ENCODE measurements at regions not wholly inside any gene's neighbourhood (a gene's known extent, or its start where the extent isn't known, plus 50 kb on each side); places are given as distances from the start of the nearest gene placed in this dataset.

DNA sequence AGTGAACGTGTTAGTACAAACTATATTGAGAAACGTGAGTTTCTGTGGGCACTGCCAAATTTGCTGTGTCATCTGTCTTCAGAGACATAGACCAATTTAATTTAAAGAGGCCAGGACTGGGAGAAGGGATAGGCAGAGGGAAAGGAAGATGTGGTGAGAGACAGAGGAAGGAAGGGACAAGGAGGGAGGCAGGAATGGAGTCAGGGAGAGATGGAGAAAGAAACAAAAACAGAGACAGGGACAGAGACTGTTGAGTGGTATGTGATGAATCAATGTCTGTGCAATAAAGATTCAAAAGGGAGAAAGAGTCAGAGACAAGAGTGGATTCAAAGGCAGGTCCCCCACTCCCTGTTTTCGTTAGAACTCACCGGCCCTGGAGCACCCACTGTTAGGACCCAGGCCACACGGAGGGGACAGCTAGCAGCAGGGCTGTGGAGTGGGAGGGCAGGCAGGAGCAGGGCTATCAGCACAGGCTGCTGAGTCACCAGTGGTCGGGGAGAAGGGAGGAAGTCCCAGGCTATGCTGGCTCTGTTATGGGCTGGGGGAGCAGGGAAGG lies 51.6 kb upstream of the CHD6 start:
- DNase-seq = no peak
- ATAC-seq = no peak

DNA sequence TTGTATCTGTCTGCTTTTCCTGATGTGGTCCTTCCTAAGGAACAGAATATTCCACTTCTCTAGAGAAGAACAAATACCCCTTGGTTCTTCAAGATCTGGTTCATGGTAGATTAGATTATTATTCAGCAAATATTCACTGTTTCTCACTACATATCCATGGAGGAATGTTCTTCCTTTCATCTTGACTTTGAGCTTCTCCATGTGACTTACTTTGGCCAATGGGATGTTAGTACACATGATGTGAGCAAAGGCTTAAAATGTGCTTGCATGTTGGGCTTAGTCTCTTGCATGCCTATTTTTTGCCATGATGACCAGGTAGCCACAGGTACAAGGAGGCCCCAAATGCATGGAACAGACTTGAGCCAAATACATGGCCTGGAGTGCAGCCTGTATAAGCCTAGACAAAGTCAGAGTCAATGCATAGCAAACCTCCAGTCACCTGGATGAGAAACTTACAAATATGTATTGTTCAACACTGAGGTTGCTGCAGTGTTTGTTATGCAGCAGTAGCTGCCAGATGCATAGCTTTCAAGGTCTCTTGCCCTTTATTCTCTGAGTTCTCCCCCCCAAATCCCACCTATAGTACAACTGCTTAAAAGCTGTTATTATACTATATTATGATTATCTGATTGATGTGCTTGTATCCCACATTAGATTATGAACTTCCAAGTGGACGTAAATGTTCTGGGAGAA lies 50.0 kb upstream of the CHD6 start:
- no peak for DNase-seq
- ATAC-seq = no peak

All from stimulated activated naive CD8-positive, alpha-beta T cell treated with anti-CD3 and anti-CD28 coated beads, Interleukin-15, Interleukin-2, amounts not matched to agents 100 U/mL and 50 U/mL, for 24 hours (primary cell).